Liver (tissue), 3 donors: ENCODE measurements at regions not wholly inside any gene's neighbourhood (a gene's known extent, or its start where the extent isn't known, plus 50 kb on each side); places are given as distances from the start of the nearest gene placed in this dataset.

Source experiments
- GABPA ChIP-seq, 2 donors: IDR thresholded peaks in 1 of 2; conservative IDR thresholded peaks in 1 of 2; 2 replicates each; pipeline ENCODE4 v1.6.1; 2016; ENCODE audit warnings: antibody characterized with exemption in 2 of 2, mild to moderate bottlenecking in 1 of 2, moderate library complexity in 1 of 2
- HNF4A ChIP-seq, 2 donors: conservative IDR thresholded peaks; 2 replicates each; pipeline ENCODE4 v1.6.1; 2016; ENCODE audit warnings: antibody characterized with exemption in 2 of 2, mild to moderate bottlenecking in 2 of 2
- JUND ChIP-seq, 2 donors: IDR thresholded peaks; 2 replicates each; pipeline ENCODE4 v1.6.1; 2016; ENCODE audit warnings: antibody characterized with exemption in 2 of 2
- RXRA ChIP-seq, 2 donors: IDR thresholded peaks; 2 replicates each; pipeline ENCODE4 v1.6.1; 2017 to 2018; ENCODE audit warnings: antibody characterized with exemption in 2 of 2, mild to moderate bottlenecking in 1 of 2
- TAF1 ChIP-seq: conservative IDR thresholded peaks from 2 replicates; pipeline ENCODE4 v1.6.1; 2016; ENCODE audit warnings: antibody characterized with exemption, mild to moderate bottlenecking
- YY1 ChIP-seq: IDR thresholded peaks from 2 replicates; pipeline ENCODE4 v1.6.1; 2016; ENCODE audit warnings: antibody characterized with exemption, mild to moderate bottlenecking
- TF ChIP-seq, protein P1 (sequence below): fragments of 150-350 bp; IDR thresholded peaks from 2 replicates; pipeline ENCODE4 v1.5.1; 2017; ENCODE audit warnings: improper control_type of control experiment, low read depth, low read length; ENCODE audit not compliant: missing input control
- TF ChIP-seq, protein P2 (sequence below): IDR thresholded peaks from 2 replicates; pipeline ENCODE4 v1.6.1; 2016; ENCODE audit warnings: antibody characterized with exemption
- TF ChIP-seq, protein P3 (sequence below): IDR thresholded peaks from 2 replicates; pipeline ENCODE4 v1.6.1; 2016; ENCODE audit warnings: antibody characterized with exemption
- TF ChIP-seq, protein P4 (sequence below): IDR thresholded peaks from 2 replicates; pipeline ENCODE4 v1.6.1; 2016; ENCODE audit warnings: antibody characterized with exemption
- TF ChIP-seq, protein P5 (sequence below): IDR thresholded peaks from 2 replicates; pipeline ENCODE4 v1.6.1; 2016; ENCODE audit warnings: antibody characterized with exemption, mild to moderate bottlenecking
- donor health status: healthy.
- donor health status: healthy.

DNA sequence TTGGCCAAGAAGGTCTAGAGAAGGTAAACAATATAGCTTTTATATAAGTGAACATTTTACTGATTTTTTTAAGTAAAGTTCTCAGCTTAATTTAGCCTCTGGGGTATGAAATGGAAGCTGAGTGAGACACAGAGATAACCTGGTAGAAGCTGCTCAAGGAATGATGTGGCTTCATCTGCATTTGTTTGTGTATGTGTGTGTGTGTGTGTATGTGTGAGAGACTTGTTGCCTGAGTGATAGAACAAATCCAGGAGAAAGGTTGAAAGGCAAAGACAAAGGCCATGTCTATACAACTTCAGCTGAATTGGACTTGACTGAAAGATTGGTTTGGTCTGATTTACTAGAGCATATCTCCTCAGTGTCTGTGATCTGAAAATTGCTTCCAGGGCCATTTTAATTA is 63.6 kb downstream of the PCDH7 start:
- TF ChIP-seq, protein P1, sequence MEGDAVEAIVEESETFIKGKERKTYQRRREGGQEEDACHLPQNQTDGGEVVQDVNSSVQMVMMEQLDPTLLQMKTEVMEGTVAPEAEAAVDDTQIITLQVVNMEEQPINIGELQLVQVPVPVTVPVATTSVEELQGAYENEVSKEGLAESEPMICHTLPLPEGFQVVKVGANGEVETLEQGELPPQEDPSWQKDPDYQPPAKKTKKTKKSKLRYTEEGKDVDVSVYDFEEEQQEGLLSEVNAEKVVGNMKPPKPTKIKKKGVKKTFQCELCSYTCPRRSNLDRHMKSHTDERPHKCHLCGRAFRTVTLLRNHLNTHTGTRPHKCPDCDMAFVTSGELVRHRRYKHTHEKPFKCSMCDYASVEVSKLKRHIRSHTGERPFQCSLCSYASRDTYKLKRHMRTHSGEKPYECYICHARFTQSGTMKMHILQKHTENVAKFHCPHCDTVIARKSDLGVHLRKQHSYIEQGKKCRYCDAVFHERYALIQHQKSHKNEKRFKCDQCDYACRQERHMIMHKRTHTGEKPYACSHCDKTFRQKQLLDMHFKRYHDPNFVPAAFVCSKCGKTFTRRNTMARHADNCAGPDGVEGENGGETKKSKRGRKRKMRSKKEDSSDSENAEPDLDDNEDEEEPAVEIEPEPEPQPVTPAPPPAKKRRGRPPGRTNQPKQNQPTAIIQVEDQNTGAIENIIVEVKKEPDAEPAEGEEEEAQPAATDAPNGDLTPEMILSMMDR: no peak
- TF ChIP-seq, protein P2, sequence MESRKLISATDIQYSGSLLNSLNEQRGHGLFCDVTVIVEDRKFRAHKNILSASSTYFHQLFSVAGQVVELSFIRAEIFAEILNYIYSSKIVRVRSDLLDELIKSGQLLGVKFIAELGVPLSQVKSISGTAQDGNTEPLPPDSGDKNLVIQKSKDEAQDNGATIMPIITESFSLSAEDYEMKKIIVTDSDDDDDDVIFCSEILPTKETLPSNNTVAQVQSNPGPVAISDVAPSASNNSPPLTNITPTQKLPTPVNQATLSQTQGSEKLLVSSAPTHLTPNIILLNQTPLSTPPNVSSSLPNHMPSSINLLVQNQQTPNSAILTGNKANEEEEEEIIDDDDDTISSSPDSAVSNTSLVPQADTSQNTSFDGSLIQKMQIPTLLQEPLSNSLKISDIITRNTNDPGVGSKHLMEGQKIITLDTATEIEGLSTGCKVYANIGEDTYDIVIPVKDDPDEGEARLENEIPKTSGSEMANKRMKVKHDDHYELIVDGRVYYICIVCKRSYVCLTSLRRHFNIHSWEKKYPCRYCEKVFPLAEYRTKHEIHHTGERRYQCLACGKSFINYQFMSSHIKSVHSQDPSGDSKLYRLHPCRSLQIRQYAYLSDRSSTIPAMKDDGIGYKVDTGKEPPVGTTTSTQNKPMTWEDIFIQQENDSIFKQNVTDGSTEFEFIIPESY: no peak
- no peak for TF ChIP-seq RXRA (IDR thresholded peaks at IDR 0.05)
- no peak for TF ChIP-seq TAF1
- TF ChIP-seq, protein P3, sequence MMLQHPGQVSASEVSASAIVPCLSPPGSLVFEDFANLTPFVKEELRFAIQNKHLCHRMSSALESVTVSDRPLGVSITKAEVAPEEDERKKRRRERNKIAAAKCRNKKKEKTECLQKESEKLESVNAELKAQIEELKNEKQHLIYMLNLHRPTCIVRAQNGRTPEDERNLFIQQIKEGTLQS: no peak
- no peak for TF ChIP-seq HNF4A (conservative IDR thresholded peaks at IDR 0.05)
- no peak for TF ChIP-seq YY1
- TF ChIP-seq, protein P4, sequence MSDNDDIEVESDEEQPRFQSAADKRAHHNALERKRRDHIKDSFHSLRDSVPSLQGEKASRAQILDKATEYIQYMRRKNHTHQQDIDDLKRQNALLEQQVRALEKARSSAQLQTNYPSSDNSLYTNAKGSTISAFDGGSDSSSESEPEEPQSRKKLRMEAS: no peak
- no peak for TF ChIP-seq GABPA (IDR thresholded peaks at IDR 0.05 in 1 of 2, conservative IDR thresholded peaks at IDR 0.05 in 1 of 2)
- TF ChIP-seq, protein P5, sequence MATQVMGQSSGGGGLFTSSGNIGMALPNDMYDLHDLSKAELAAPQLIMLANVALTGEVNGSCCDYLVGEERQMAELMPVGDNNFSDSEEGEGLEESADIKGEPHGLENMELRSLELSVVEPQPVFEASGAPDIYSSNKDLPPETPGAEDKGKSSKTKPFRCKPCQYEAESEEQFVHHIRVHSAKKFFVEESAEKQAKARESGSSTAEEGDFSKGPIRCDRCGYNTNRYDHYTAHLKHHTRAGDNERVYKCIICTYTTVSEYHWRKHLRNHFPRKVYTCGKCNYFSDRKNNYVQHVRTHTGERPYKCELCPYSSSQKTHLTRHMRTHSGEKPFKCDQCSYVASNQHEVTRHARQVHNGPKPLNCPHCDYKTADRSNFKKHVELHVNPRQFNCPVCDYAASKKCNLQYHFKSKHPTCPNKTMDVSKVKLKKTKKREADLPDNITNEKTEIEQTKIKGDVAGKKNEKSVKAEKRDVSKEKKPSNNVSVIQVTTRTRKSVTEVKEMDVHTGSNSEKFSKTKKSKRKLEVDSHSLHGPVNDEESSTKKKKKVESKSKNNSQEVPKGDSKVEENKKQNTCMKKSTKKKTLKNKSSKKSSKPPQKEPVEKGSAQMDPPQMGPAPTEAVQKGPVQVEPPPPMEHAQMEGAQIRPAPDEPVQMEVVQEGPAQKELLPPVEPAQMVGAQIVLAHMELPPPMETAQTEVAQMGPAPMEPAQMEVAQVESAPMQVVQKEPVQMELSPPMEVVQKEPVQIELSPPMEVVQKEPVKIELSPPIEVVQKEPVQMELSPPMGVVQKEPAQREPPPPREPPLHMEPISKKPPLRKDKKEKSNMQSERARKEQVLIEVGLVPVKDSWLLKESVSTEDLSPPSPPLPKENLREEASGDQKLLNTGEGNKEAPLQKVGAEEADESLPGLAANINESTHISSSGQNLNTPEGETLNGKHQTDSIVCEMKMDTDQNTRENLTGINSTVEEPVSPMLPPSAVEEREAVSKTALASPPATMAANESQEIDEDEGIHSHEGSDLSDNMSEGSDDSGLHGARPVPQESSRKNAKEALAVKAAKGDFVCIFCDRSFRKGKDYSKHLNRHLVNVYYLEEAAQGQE: no peak
- TF ChIP-seq JUND (IDR thresholded peaks at IDR 0.05): no peak
